Neural progenitor cell (in vitro differentiated cells): ENCODE measurements at regions not wholly inside any gene's neighbourhood (a gene's known extent, or its start where the extent isn't known, plus 50 kb on each side); places are given as distances from the start of the nearest gene placed in this dataset.

Source experiments
- DNase-seq: peaks from one replicate; pipeline ENCODE4 v3.0.0-alpha.2; 2016; ENCODE audit warnings: low spot score
- H2AFZ ChIP-seq: fragments of 200-600 bp; sonication (generic); replicated peaks from 2 replicates; pipeline ENCODE4 v1.6.1; 2016; ENCODE audit warnings: antibody characterized with exemption
- H3F3A ChIP-seq: fragments of 200-600 bp; sonication (generic); 2 replicates; pipeline ENCODE4 v1.6.1; 2016; ENCODE audit warnings: antibody characterized with exemption, low read depth
- H3K27ac ChIP-seq: fragments of 200-600 bp; sonication (generic); 2 replicates; pipeline ENCODE4 v1.5.1; 2016; ENCODE audit warnings: mild to moderate bottlenecking
- H3K27me3 ChIP-seq: fragments of 200-600 bp; sonication (generic); 2 replicates; pipeline ENCODE4 v1.6.1; 2016; ENCODE audit warnings: mild to moderate bottlenecking, moderate library complexity
- H3K36me3 ChIP-seq: fragments of 200-600 bp; sonication (generic); 2 replicates; pipeline ENCODE4 v1.5.1; 2016
- H3K4me1 ChIP-seq: fragments of 200-600 bp; sonication (generic); 2 replicates; pipeline ENCODE4 v1.6.1; 2016; ENCODE audit warnings: mixed run types
- H3K4me2 ChIP-seq: fragments of 200-600 bp; sonication (generic); 2 replicates; pipeline ENCODE4 v1.6.1; 2016
- H3K4me3 ChIP-seq: fragments of 200-600 bp; sonication (generic); 2 replicates; pipeline ENCODE4 v1.5.1; 2016
- H3K79me2 ChIP-seq: fragments of 200-600 bp; sonication (generic); 2 replicates; pipeline ENCODE4 v1.6.1; 2016; ENCODE audit warnings: low read depth
- H3K9ac ChIP-seq: fragments of 200-600 bp; sonication (generic); 2 replicates; pipeline ENCODE4 v1.6.1; 2016
- H3K9me3 ChIP-seq: fragments of 200-600 bp; sonication (generic); 2 replicates; pipeline ENCODE4 v1.5.1; 2016; ENCODE audit warnings: low read depth
- H4K20me1 ChIP-seq: fragments of 200-600 bp; sonication (generic); 2 replicates; pipeline ENCODE4 v1.6.1; 2016; ENCODE audit warnings: low read depth
- H3K27ac Mint-ChIP-seq: 3 replicates; pipeline ENCODE4 v1.8.0; 2021; ENCODE audit warnings: mixed read lengths
- H3K27me3 Mint-ChIP-seq: 2 replicates; pipeline ENCODE4 v1.8.0; 2022; ENCODE audit warnings: low read depth, mild to moderate bottlenecking, inconsistent platforms, moderate library complexity, mixed read lengths; ENCODE audit not compliant: insufficient read depth
- H3K36me3 Mint-ChIP-seq: 3 replicates; pipeline ENCODE4 v1.8.0; 2021; ENCODE audit warnings: mixed read lengths
- H3K4me1 Mint-ChIP-seq: 3 replicates; pipeline ENCODE4 v1.8.0; 2021; ENCODE audit warnings: mixed read lengths
- H3K4me3 Mint-ChIP-seq: 3 replicates; pipeline ENCODE4 v1.8.0; 2021; ENCODE audit warnings: mild to moderate bottlenecking, moderate library complexity, mixed read lengths
- H3K9me3 Mint-ChIP-seq: 3 replicates; pipeline ENCODE4 v1.8.0; 2020; ENCODE audit warnings: mixed read lengths
- CTCF ChIP-seq: fragments of 200-600 bp; sonication (generic); IDR thresholded peaks from 2 replicates; pipeline ENCODE4 v1.5.1; 2017; ENCODE audit warnings: antibody characterized with exemption, mild to moderate bottlenecking
- EZH2 ChIP-seq: fragments of 200-600 bp; sonication (generic); IDR thresholded peaks from 2 replicates; pipeline ENCODE4 v1.6.1; 2017; ENCODE audit warnings: antibody characterized with exemption, mild to moderate bottlenecking, moderate library complexity
- EZH2phosphoT487 ChIP-seq: fragments of 200-600 bp; sonication (generic); IDR thresholded peaks from 2 replicates; pipeline ENCODE4 v1.6.1; 2017; ENCODE audit warnings: antibody characterized with exemption

GRCh38 chr14:51400139-51400538 is 160.1 kb downstream of the TMX1 start:
- no peak overlapping the region for H3K4me3 Mint-ChIP-seq
- H3K9me3 ChIP-seq, result no peaks in the 10 kb centered on the region
- H3K4me3 ChIP-seq, result no peak overlapping the region
- H3K36me3 Mint-ChIP-seq, result no peaks in the 10 kb centered on the region
- peaks cover 5% of the 10 kb centered on the region for H3K9me3 Mint-ChIP-seq
- H3F3A ChIP-seq, result no peaks in the 10 kb centered on the region
- H3K27me3 ChIP-seq, result no peaks in the 10 kb centered on the region
- H3K9ac ChIP-seq, result no peak overlapping the region
- H3K27ac ChIP-seq, result no peak overlapping the region
- H3K4me1 ChIP-seq, result peaks cover 9% of the 10 kb centered on the region
- H3K4me2 ChIP-seq, result no peak overlapping the region
- peaks cover 6% of the 10 kb centered on the region for H3K27me3 Mint-ChIP-seq
- peaks cover 28% of the 10 kb centered on the region for H3K4me1 Mint-ChIP-seq
- no peak overlapping the region for H3K27ac Mint-ChIP-seq
- H3K36me3 ChIP-seq, result no peaks in the 10 kb centered on the region
- no peaks in the 10 kb centered on the region for H3K79me2 ChIP-seq
- DNase-seq, result no peak
- no peak for TF ChIP-seq CTCF
- TF ChIP-seq EZH2, result no peak
- no peak for TF ChIP-seq EZH2phosphoT487
- H4K20me1 ChIP-seq, result no peaks in the 10 kb centered on the region
- H2AFZ ChIP-seq, result no peak overlapping the region

- H3K4me1 ChIP-seq, result no peaks in the 10 kb centered on the region
- peaks cover 19% of the 10 kb centered on the region for H3K4me1 Mint-ChIP-seq
- H3K36me3 Mint-ChIP-seq, result no peaks in the 10 kb centered on the region
- H3K4me2 ChIP-seq, result no peak overlapping the region
- H3K4me3 ChIP-seq, result no peak overlapping the region
- no peaks in the 10 kb centered on the region for H3F3A ChIP-seq
- peaks cover 5% of the 10 kb centered on the region for H3K9me3 Mint-ChIP-seq
- H3K9ac ChIP-seq, result no peak overlapping the region
- H3K27ac Mint-ChIP-seq, result no peak overlapping the region
- peak overlapping the region; percentile 33 for H2AFZ ChIP-seq
- no peak for TF ChIP-seq EZH2
- no peak for TF ChIP-seq CTCF
- TF ChIP-seq EZH2phosphoT487, result no peak
- peaks cover 6% of the 10 kb centered on the region for H3K27me3 Mint-ChIP-seq
- H4K20me1 ChIP-seq, result no peaks in the 10 kb centered on the region
- no peak overlapping the region for H3K27ac ChIP-seq
- DNase-seq, result no peak
- H3K27me3 ChIP-seq, result no peaks in the 10 kb centered on the region
- H3K4me3 Mint-ChIP-seq, result no peak overlapping the region
- H3K79me2 ChIP-seq, result no peaks in the 10 kb centered on the region
- H3K36me3 ChIP-seq, result no peaks in the 10 kb centered on the region
- no peaks in the 10 kb centered on the region for H3K9me3 ChIP-seq
Observed at GRCh38 chr14:51401272-51401671, 161.2 kb downstream of the TMX1 start.

- TF ChIP-seq EZH2, result no peak
- no peak for TF ChIP-seq CTCF
- TF ChIP-seq EZH2phosphoT487, result no peak
- H3K4me3 Mint-ChIP-seq, result no peak overlapping the region
- H3K27ac Mint-ChIP-seq, result no peak overlapping the region
- Histone ChIP-seq H3K4me1 (no peaks in the 10 kb centered on the region), H3K79me2 (no peaks in the 10 kb centered on the region), H2AFZ (no peak overlapping the region), H3K4me2 (no peak overlapping the region), H3K9me3 (no peaks in the 10 kb centered on the region), H3K4me3 (no peak overlapping the region), H3K9ac (no peak overlapping the region), H4K20me1 (no peaks in the 10 kb centered on the region), H3K27me3 (no peaks in the 10 kb centered on the region), H3K27ac (no peak overlapping the region), H3F3A (no peaks in the 10 kb centered on the region), H3K36me3 (no peaks in the 10 kb centered on the region)
- H3K27me3 Mint-ChIP-seq, result peaks cover 5% of the 10 kb centered on the region
- DNase-seq, result no peak
- H3K9me3 Mint-ChIP-seq, result peaks cover 5% of the 10 kb centered on the region
- no peaks in the 10 kb centered on the region for H3K36me3 Mint-ChIP-seq
- H3K4me1 Mint-ChIP-seq, result peaks cover 16% of the 10 kb centered on the region
Observed at GRCh38 chr14:51401756-51402155, 161.7 kb downstream of the TMX1 start.

- no peak overlapping the region for H3K4me3 ChIP-seq
- Mint-ChIP-seq H3K4me1 (peaks cover 16% of the 10 kb centered on the region), H3K36me3 (no peaks in the 10 kb centered on the region), H3K27me3 (peaks cover 5% of the 10 kb centered on the region), H3K9me3 (peaks cover 14% of the 10 kb centered on the region), H3K27ac (no peak overlapping the region), H3K4me3 (no peak overlapping the region)
- H3K36me3 ChIP-seq, result no peaks in the 10 kb centered on the region
- no peaks in the 10 kb centered on the region for H3K27me3 ChIP-seq
- H3K9ac ChIP-seq, result no peak overlapping the region
- H3K79me2 ChIP-seq, result no peaks in the 10 kb centered on the region
- DNase-seq, result no peak
- peak overlapping the region; percentile 91 for H2AFZ ChIP-seq
- H4K20me1 ChIP-seq, result no peaks in the 10 kb centered on the region
- peaks cover 11% of the 10 kb centered on the region for H3K4me1 ChIP-seq
- H3K9me3 ChIP-seq, result no peaks in the 10 kb centered on the region
- no peaks in the 10 kb centered on the region for H3F3A ChIP-seq
- TF ChIP-seq EZH2, result no peak
- TF ChIP-seq EZH2phosphoT487, result no peak
- no peak for TF ChIP-seq CTCF
- no peak overlapping the region for H3K27ac ChIP-seq
- peak overlapping the region; percentile 27 for H3K4me2 ChIP-seq
Observed at GRCh38 chr14:51410897-51411296, 170.8 kb downstream of the TMX1 start.
